HG03442 (cell line): ENCODE measurements at regions not wholly inside any gene's neighbourhood (a gene's known extent, or its start where the extent isn't known, plus 50 kb on each side); places are given as distances from the start of the nearest gene placed in this dataset.
"Not testable (repeated sequence)": the region's sequence is repeated elsewhere in the genome, so short reads cannot be mapped to it uniquely, and the experiment has no call there.

Source experiments
- ATAC-seq: cut with Tn5 transposase; IDR thresholded peaks from one replicate; pipeline ENCODE4 v1.9.1; 2021; ENCODE audit warnings: mild to moderate bottlenecking, moderate library complexity; ENCODE audit not compliant: unreplicated experiment

GRCh38 chr20:47980336-47981177 is 195.3 kb upstream of the SULF2 start:
- no peak for ATAC-seq

GRCh38 chr20:47979361-47980095 is 194.2 kb upstream of the SULF2 start:
- not testable (repeated sequence) for ATAC-seq

GRCh38 chr20:47978428-47979120 is 193.3 kb upstream of the SULF2 start:
- ATAC-seq: not testable (repeated sequence)

GRCh38 chr20:47977789-47978252 is 192.5 kb upstream of the SULF2 start:
- not testable (repeated sequence) for ATAC-seq

GRCh38 chr20:47977017-47977788 is 191.9 kb upstream of the SULF2 start:
- not testable (repeated sequence) for ATAC-seq

- no peak for ATAC-seq
These were observed 189.1 kb upstream of the SULF2 start for GRCh38 chr20:47974234-47974878.

- no peak for ATAC-seq
These were observed 188.4 kb upstream of the SULF2 start for GRCh38 chr20:47973519-47974233.

- no peak for ATAC-seq
These were observed 187.6 kb upstream of the SULF2 start for GRCh38 chr20:47972916-47973309.

- not testable (repeated sequence) for ATAC-seq
These were observed 187.1 kb upstream of the SULF2 start for GRCh38 chr20:47972297-47972915.

GRCh38 chr20:47971058-47971791 is 185.9 kb upstream of the SULF2 start:
- no peak for ATAC-seq

- no peak for ATAC-seq
These were observed 185.1 kb upstream of the SULF2 start for GRCh38 chr20:47970282-47970903.

GRCh38 chr20:47969426-47969825 is 184.1 kb upstream of the SULF2 start:
- no peak for ATAC-seq

GRCh38 chr20:47968541-47969310 is 183.4 kb upstream of the SULF2 start:
- no peak for ATAC-seq

GRCh38 chr20:47964149-47964548 is 178.9 kb upstream of the SULF2 start:
- ATAC-seq: no peak

- ATAC-seq: no peak
These were observed 177.7 kb upstream of the SULF2 start for GRCh38 chr20:47963022-47963421.

- no peak for ATAC-seq
These were observed 177.1 kb upstream of the SULF2 start for GRCh38 chr20:47962286-47962963.
